ENCODE measurements at regions not wholly inside any gene's neighbourhood (a gene's known extent, or its start where the extent isn't known, plus 50 kb on each side); places are given as distances from the start of the nearest gene placed in this dataset.

DNA sequence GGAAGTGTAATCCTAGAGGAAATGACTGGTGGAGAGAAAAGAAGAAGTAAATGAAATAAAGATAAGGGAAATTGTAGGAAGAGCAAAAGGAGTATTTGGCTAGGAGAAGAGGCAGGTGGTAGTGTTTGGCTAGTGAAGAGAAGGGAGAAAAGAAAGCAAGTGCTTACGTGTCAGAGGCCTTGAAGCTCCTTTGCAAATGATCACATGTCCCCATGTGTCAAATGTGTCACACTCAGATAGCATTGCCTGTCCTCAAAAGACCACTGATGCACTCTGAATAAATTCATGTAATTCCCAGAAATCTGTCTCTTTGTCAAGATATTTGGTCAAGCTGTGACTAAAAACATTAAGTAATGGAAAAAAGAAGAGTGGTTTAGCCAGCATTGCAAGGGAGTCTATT lies 639.3 kb downstream of the TUSC7 start:
- TF ChIP-seq, protein P1, sequence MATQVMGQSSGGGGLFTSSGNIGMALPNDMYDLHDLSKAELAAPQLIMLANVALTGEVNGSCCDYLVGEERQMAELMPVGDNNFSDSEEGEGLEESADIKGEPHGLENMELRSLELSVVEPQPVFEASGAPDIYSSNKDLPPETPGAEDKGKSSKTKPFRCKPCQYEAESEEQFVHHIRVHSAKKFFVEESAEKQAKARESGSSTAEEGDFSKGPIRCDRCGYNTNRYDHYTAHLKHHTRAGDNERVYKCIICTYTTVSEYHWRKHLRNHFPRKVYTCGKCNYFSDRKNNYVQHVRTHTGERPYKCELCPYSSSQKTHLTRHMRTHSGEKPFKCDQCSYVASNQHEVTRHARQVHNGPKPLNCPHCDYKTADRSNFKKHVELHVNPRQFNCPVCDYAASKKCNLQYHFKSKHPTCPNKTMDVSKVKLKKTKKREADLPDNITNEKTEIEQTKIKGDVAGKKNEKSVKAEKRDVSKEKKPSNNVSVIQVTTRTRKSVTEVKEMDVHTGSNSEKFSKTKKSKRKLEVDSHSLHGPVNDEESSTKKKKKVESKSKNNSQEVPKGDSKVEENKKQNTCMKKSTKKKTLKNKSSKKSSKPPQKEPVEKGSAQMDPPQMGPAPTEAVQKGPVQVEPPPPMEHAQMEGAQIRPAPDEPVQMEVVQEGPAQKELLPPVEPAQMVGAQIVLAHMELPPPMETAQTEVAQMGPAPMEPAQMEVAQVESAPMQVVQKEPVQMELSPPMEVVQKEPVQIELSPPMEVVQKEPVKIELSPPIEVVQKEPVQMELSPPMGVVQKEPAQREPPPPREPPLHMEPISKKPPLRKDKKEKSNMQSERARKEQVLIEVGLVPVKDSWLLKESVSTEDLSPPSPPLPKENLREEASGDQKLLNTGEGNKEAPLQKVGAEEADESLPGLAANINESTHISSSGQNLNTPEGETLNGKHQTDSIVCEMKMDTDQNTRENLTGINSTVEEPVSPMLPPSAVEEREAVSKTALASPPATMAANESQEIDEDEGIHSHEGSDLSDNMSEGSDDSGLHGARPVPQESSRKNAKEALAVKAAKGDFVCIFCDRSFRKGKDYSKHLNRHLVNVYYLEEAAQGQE (IDR thresholded peaks at IDR 0.05; ENCODE audit: insufficient read depth in 1 of 2, low read depth in 2 of 2, low read length in 2 of 2): no peak
- TF ChIP-seq FOXP2 (optimal IDR thresholded peaks at IDR 0.05; ENCODE audit: borderline replicate concordance, extremely low read depth, extremely low read length, insufficient read depth) (no peak), TAF1 (IDR thresholded peaks at IDR 0.05; ENCODE audit: borderline replicate concordance, insufficient read depth, low read length) (no peak), SIN3A (IDR thresholded peaks at IDR 0.05; ENCODE audit: borderline replicate concordance, insufficient read depth, low read length) (no peak), POLR2AphosphoS5 (IDR thresholded peaks at IDR 0.05; ENCODE audit: low read depth, low read length) (no peak)

DNA sequence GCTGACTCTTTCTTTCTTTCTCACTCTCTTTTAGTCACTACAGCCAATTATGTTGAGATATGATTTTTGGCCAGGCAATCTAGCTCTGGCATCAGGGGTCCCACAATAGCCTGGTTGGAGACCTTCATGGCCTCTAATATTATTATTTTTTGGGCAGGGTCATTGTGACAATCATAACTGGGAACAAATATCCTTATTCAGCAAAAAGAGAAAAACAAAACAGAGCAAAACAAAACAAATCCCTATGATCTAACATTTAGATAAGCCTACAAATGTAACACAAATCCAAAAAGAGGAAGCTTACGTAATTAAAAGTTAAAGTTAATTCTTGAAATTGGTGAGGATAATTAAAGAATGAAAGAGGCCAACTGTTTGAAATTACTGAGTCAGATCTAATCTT lies 640.0 kb downstream of the TUSC7 start:
- TF ChIP-seq, protein P1 (IDR thresholded peaks at IDR 0.05; ENCODE audit: insufficient read depth in 1 of 2, low read depth in 2 of 2, low read length in 2 of 2): no peak
- no peak for TF ChIP-seq FOXP2 (optimal IDR thresholded peaks at IDR 0.05; ENCODE audit: borderline replicate concordance, extremely low read depth, extremely low read length, insufficient read depth)
- no peak for TF ChIP-seq POLR2AphosphoS5 (IDR thresholded peaks at IDR 0.05; ENCODE audit: low read depth, low read length)
- TF ChIP-seq TAF1 (IDR thresholded peaks at IDR 0.05; ENCODE audit: borderline replicate concordance, insufficient read depth, low read length): no peak
- TF ChIP-seq SIN3A (IDR thresholded peaks at IDR 0.05; ENCODE audit: borderline replicate concordance, insufficient read depth, low read length): no peak

DNA sequence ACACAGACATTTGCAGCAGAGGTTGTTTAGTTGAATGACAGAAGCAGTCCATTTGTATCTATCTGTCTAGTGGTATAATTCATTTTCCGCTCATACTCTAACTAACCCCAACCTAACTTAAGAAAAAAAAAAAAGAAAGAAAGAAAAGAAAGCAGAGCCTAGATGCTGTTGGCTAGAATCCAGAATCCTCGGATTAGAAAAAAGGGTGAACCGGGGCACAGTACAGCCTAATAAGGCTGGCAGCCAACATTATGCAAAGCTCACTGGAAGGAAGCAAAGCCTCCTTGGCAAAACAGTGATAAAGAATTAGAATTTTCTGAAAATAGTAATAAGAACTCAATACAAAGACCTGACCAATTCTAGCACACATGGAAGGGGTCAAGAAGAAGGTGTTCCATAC lies 640.8 kb downstream of the TUSC7 start:
- TF ChIP-seq SIN3A (IDR thresholded peaks at IDR 0.05; ENCODE audit: borderline replicate concordance, insufficient read depth, low read length) (no peak), TAF1 (IDR thresholded peaks at IDR 0.05; ENCODE audit: borderline replicate concordance, insufficient read depth, low read length) (no peak), FOXP2 (optimal IDR thresholded peaks at IDR 0.05; ENCODE audit: borderline replicate concordance, extremely low read depth, extremely low read length, insufficient read depth) (no peak), POLR2AphosphoS5 (IDR thresholded peaks at IDR 0.05; ENCODE audit: low read depth, low read length) (no peak)
- TF ChIP-seq, protein P1 (IDR thresholded peaks at IDR 0.05; ENCODE audit: insufficient read depth in 1 of 2, low read depth in 2 of 2, low read length in 2 of 2): no peak

DNA sequence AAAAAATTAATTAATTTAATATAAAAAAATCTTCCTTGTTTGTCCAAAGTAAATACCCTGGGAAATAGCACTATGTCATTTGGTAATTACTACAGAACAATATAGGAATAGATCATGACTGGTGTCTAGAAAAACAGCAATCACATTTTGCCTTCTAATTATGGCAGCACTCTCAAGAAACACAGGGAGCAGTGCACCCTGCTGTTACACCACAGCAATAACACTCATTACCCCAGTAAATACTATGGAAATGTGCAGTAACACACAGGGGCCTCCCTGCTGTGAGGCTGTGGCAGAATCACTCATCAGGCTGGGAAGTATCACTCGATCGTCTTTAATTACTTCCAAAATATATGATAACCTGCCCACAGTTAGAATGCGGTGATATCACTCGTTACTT lies 646.0 kb downstream of the TUSC7 start:
- TF ChIP-seq, protein P1 (IDR thresholded peaks at IDR 0.05; ENCODE audit: insufficient read depth in 1 of 2, low read depth in 2 of 2, low read length in 2 of 2): no peak
- TF ChIP-seq FOXP2 (optimal IDR thresholded peaks at IDR 0.05; ENCODE audit: borderline replicate concordance, extremely low read depth, extremely low read length, insufficient read depth) (no peak), SIN3A (IDR thresholded peaks at IDR 0.05; ENCODE audit: borderline replicate concordance, insufficient read depth, low read length) (no peak), POLR2AphosphoS5 (IDR thresholded peaks at IDR 0.05; ENCODE audit: low read depth, low read length) (no peak), TAF1 (IDR thresholded peaks at IDR 0.05; ENCODE audit: borderline replicate concordance, insufficient read depth, low read length) (no peak)

Measured in PFSK-1 (cell line).